ENCODE measurements at regions not wholly inside any gene's neighbourhood (a gene's known extent, or its start where the extent isn't known, plus 50 kb on each side); places are given as distances from the start of the nearest gene placed in this dataset.

DNA sequence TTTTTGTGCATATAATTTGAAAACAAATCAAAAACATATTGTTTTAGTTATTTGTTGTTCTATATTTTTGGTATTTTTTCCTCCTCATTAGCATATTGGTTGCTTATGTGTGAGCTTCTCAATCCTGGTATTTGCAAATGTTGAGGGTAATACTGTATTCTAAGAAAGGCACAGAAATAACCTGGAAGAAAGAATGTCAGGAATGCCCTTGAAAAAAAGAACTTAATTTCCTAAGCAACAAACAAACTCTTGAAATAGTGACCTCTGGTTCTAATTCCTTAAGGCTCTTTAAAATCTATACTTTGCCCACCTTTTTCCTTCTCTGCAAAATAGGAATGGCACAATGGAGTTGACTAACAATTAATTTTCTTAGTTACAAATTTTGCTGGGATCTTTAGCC, 117.5 kb downstream of the HMHB1 start:
- TF ChIP-seq, protein P1, sequence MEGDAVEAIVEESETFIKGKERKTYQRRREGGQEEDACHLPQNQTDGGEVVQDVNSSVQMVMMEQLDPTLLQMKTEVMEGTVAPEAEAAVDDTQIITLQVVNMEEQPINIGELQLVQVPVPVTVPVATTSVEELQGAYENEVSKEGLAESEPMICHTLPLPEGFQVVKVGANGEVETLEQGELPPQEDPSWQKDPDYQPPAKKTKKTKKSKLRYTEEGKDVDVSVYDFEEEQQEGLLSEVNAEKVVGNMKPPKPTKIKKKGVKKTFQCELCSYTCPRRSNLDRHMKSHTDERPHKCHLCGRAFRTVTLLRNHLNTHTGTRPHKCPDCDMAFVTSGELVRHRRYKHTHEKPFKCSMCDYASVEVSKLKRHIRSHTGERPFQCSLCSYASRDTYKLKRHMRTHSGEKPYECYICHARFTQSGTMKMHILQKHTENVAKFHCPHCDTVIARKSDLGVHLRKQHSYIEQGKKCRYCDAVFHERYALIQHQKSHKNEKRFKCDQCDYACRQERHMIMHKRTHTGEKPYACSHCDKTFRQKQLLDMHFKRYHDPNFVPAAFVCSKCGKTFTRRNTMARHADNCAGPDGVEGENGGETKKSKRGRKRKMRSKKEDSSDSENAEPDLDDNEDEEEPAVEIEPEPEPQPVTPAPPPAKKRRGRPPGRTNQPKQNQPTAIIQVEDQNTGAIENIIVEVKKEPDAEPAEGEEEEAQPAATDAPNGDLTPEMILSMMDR (IDR thresholded peaks at IDR 0.05; ENCODE audit: low read depth, low read length, missing control alignments): no peak
- DNase-seq (ENCODE audit: extremely low read depth, low read depth): no peak
- H3K4me3 ChIP-seq (replicated peaks; ENCODE audit: low read depth, low read length): no peak overlapping the region

DNA sequence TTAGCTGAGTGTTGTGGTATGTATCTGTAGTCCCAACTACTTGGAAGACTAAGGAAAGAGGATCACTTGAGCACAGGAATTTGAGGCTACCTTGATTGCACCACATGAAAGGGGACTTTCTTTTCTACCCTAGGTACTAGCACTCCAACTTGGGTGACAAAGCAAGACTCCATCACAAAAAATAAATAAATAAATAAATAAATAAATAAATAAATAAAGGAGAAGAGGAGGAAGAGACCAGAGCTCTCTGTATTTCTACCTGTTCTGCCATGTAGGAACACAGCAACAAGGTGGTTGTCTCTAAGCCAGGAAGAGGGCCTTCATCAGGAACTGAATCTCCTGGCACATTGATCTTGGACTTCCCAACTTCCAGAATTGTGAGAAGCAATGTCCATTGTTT, 118.6 kb downstream of the HMHB1 start:
- no peak overlapping the region for H3K4me3 ChIP-seq (replicated peaks; ENCODE audit: low read depth, low read length)
- TF ChIP-seq, protein P1 (IDR thresholded peaks at IDR 0.05; ENCODE audit: low read depth, low read length, missing control alignments): no peak
- DNase-seq (ENCODE audit: extremely low read depth, low read depth): no peak

DNA sequence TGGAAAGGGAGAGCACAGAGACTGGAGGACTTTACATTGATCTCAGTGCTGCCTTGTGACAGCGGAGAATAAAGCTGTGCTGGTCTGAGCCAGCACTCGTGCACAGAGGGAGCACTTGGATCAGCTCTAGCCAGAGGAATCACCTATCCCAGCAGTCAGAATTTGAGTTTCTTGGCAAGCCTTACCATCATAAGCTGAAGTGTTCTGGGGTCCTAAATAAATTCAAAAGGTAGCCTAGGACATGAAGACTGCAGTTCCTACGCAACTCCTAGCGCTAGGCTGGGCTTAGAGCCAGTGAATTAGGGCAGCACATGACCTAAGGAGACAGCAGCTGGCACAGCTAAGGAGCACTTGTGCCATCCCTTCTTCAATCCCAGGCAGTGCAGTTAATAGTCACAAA, 119.5 kb downstream of the HMHB1 start:
- TF ChIP-seq, protein P1 (IDR thresholded peaks at IDR 0.05; ENCODE audit: low read depth, low read length, missing control alignments): no peak
- DNase-seq (ENCODE audit: extremely low read depth, low read depth): no peak
- H3K4me3 ChIP-seq (replicated peaks; ENCODE audit: low read depth, low read length): no peak overlapping the region

DNA sequence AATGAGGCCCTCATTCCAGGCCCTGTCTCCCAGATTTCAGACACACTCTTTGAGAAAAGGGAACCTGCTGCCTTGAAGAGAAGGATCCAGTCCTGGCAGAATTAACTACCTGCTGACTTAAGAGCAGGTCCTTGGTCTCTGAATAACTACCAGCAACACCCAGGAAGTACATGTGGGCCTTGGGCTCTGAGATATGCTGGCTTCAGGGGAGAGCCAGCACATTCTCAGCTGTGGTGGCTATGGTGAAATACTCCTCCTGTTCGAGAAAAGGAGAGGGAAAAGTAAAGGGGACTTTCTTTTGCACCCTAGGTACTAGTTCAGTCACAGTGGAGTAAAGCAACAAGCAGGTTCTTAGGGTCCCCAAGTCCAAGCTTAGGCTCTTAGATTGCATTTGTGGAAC, 120.0 kb downstream of the HMHB1 start:
- TF ChIP-seq, protein P1 (IDR thresholded peaks at IDR 0.05; ENCODE audit: low read depth, low read length, missing control alignments): no peak
- no peak for DNase-seq (ENCODE audit: extremely low read depth, low read depth)
- H3K4me3 ChIP-seq (replicated peaks; ENCODE audit: low read depth, low read length): no peak overlapping the region

DNA sequence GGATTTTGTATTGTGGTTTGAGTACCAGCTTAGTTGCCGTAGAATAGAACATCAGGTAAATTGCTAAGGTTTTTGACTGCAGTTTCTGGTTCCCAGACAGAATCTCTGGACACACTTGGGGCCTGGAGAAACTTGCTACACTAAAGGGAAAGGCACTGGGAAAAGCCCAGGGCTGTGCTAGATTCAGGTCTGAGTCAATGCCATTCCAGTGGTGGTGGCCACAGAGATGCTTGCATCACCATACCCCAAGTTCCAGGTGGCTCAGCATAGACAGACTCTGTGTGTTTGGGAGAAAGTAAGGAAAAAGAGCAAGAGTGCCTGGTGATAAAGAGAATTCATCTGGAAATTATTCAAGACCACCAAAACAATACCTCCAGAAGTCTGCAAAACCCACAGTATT, 120.6 kb downstream of the HMHB1 start:
- no peak overlapping the region for H3K4me3 ChIP-seq (replicated peaks; ENCODE audit: low read depth, low read length)
- TF ChIP-seq, protein P1 (IDR thresholded peaks at IDR 0.05; ENCODE audit: low read depth, low read length, missing control alignments): no peak
- DNase-seq (ENCODE audit: extremely low read depth, low read depth): no peak

DNA sequence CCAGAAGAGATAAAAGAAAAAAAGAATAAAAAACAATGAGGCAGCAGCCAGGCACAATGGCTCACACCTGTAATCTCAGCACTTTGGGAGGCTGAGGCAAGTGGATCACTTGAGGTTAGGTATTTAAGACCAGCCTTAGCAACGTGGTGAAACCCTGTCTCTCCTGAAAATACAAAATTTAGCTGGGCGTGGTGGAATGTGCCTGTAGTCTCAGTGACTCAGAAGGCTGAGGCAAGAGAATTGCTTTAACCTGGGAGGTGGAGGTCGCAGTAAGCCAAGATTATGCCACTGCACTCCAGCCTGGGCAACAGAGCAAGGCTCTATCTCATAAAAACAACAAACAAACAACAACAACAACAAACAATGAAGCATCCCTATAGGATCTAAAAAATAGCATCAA, 121.5 kb downstream of the HMHB1 start:
- TF ChIP-seq, protein P1 (IDR thresholded peaks at IDR 0.05; ENCODE audit: low read depth, low read length, missing control alignments): no peak
- DNase-seq (ENCODE audit: extremely low read depth, low read depth): no peak
- H3K4me3 ChIP-seq (replicated peaks; ENCODE audit: low read depth, low read length): no peak overlapping the region

DNA sequence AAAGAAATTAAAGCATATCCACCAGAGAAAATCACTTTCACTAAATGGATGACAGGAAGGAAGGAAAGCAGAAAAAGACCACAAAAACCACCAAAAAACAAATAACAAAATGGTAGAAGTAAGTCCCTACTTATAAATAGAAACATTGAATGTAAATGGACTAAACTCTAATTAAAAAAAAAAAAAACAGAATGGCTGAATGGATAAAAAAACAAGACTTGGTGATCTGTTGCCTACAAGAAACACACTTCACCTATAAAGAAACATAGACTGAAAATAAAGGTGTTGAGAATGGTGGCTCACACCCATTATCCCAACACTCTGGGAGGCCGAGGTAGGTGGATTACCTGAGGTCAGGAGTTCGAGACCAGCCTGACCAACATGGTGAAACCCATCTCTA, 122.9 kb downstream of the HMHB1 start:
- TF ChIP-seq, protein P1 (IDR thresholded peaks at IDR 0.05; ENCODE audit: low read depth, low read length, missing control alignments): no peak
- H3K4me3 ChIP-seq (replicated peaks; ENCODE audit: low read depth, low read length): no peak overlapping the region
- no peak for DNase-seq (ENCODE audit: extremely low read depth, low read depth)
